Activated naive CD4-positive, alpha-beta T cell treated with anti-CD3 and anti-CD28 coated beads for 36 hours (primary cell): ENCODE measurements at regions not wholly inside any gene's neighbourhood (a gene's known extent, or its start where the extent isn't known, plus 50 kb on each side); places are given as distances from the start of the nearest gene placed in this dataset. TPM values are rescaled to one million over a fixed set of nuclear protein-coding genes. Genes with fewer than 3 reads are reported as not detected.

Experiments used
- CTCF ChIA-PET: fragments of 350-600 bp; sonication (Branson Sonifier 250); formaldehyde crosslinking; loops from one replicate; lab custom pipeline; 2021; ENCODE audit warnings: antibody characterized with exemption; lab: Charles Lee
- DNase-seq: peaks from one replicate; pipeline ENCODE4 v3.0.0-alpha.2; 2020
- H3K27ac Mint-ChIP-seq: one replicate; pipeline ENCODE4 v1.8.0; 2021; ENCODE audit warnings: mild to moderate bottlenecking, mixed read lengths
- H3K27me3 Mint-ChIP-seq: one replicate; pipeline ENCODE4 v1.8.0; 2021; ENCODE audit warnings: low read depth, mixed read lengths
- H3K36me3 Mint-ChIP-seq: one replicate; pipeline ENCODE4 v1.8.0; 2021; ENCODE audit warnings: low read depth, mixed read lengths
- H3K4me1 Mint-ChIP-seq: one replicate; pipeline ENCODE4 v1.8.0; 2021; ENCODE audit warnings: low read depth, mixed read lengths
- H3K4me3 Mint-ChIP-seq: one replicate; pipeline ENCODE4 v1.8.0; 2021; ENCODE audit warnings: mild to moderate bottlenecking, moderate library complexity, mixed read lengths
- H3K9me3 Mint-ChIP-seq: one replicate; pipeline ENCODE4 v1.8.0; 2021; ENCODE audit warnings: mixed read lengths
- intact Hi-C: fragments of 100-400 bp; cut with micrococcal nuclease; formaldehyde crosslinking; loops from one replicate; pipeline ENCODE4 v1.15.1; 2023
- microRNA-seq: library from miRNA; unstranded; fragments of <30 nt; microRNA quantifications from one replicate; pipeline ENCODE4 v1.2.0, GENCODE V29; 2022; ENCODE audit warnings: borderline microRNAs expressed, borderline replicate concordance

GRCh38 chr15:79140846-79141570 lies 50.4 kb upstream of the RASGRF1 start:
- Mint-ChIP-seq H3K9me3 (peaks cover 24% of the 10 kb centered on the region), H3K27me3 (peaks cover 15% of the 10 kb centered on the region), H3K4me1 (no peaks in the 10 kb centered on the region), H3K27ac (no peak overlapping the region), H3K4me3 (no peak overlapping the region), H3K36me3 (no peaks in the 10 kb centered on the region)
- intact Hi-C loops = no loop called here
- CTCF ChIA-PET = interaction anchor here (0.9 kb wide), 1 partner anchor 54 kb away, joined by 3 read pairs; no protein-coding TSS in a partner anchor
- DNase-seq = no peak

Small RNA genes in the stretch of these regions (microRNA-seq; reads per million reads assigned to microRNA genes)
- gene MIR184 = not detected
